ELR (cell line): ENCODE measurements at regions not wholly inside any gene's neighbourhood (a gene's known extent, or its start where the extent isn't known, plus 50 kb on each side); places are given as distances from the start of the nearest gene placed in this dataset.
"Not testable (repeated sequence)": the region's sequence is repeated elsewhere in the genome, so short reads cannot be mapped to it uniquely, and the experiment has no call there.

Source experiments
- DNase-seq: peaks from one replicate; pipeline ENCODE4 v3.0.0-alpha.2; 2015; ENCODE audit warnings: low read depth

GRCh38 chr22:49457946-49458707, 369.5 kb downstream of the BRD1 start:
- DNase-seq = no peak

DNA sequence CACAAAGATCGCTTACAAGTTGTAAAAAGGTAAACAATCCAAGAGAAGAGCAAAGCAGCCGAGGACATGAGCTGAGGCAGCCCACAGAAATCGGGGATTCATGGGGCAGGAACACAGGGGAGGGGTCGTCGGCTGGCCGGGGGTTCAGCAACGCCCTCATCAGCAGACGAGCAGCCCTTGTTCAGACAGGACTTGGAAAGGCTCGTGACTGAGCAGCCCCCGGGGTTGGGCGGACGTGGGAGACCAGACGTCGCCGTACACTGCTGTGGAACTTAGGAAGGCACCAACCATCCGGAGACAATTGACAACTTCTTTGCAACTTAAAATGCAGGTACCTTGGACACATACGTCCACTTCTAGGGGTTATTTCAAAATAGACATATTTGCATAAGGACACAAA, 370.5 kb downstream of the BRD1 start:
- no peak for DNase-seq

DNA sequence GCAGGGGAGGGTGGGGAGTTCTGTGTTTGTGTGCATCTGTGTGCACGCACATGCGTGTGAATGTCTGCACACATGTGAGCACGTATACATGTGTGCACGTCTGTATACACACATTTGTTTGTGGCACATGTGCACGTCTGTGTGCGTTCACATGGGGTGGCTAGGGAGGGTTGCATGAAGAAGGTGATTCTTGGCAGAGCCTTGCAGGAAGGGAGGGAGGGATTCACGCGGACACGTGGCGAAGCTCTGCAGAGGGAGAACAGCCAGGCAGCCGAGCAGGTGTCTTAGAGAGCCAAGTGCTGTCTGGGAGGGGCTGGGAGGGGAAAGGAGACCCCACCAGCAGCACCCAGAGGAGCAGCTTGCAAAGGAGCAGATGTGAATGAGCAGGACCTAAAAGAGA, 372.1 kb downstream of the BRD1 start:
- DNase-seq = no peak

GRCh38 chr22:49454726-49455125, 372.9 kb downstream of the BRD1 start:
- DNase-seq = no peak

- no peak for DNase-seq
Observed at GRCh38 chr22:49453771-49454170, 373.9 kb downstream of the BRD1 start.

DNA sequence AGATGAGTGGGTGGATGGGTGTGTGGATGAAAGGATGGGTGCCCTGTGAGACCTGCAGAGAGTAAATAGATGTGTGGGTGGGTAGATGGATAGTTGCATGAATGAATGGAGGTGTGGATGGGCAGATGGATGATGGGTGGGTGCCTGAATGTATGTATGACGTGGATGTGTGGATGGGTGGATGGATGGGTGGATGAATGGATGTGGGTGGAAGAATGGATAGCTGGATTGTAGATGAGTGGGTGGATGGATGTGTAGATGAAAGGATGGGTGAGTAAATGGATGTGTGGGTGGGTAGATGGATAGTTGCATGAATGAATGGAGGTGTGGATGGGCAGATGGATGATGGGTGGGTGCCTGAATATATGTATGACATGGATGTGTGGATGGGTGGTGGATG, 374.7 kb downstream of the BRD1 start:
- not testable (repeated sequence) for DNase-seq

DNA sequence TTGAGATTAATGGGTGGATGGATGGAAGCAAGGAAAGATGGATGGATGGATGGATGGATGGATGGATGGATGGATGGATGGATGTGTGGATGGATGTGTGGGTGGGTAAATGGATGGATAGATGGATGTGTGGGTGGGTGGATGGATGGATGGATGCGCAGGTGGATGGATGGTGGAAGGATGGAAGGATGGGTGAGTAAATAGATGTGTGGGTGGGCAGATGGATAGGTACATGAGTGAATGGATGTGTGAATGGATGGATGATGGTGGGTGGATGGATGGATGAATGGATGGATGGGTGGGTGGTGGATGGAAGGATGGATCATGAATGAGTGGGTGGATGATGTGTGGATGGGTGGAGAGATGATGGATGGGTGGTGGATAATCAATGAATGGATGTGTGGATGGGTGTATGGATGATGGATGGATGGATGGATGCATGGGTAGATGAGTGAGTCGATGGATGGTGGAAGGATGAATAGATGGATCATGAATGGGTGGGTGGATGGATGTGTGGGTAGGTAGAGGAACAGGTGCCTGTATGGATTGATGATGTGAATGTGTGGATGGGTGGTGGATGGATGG, 375.2 kb downstream of the BRD1 start:
- DNase-seq = no peak

GRCh38 chr22:49451070-49451840, 376.4 kb downstream of the BRD1 start:
- DNase-seq = no peak

GRCh38 chr22:49450498-49450897, 377.2 kb downstream of the BRD1 start:
- DNase-seq = no peak

DNA sequence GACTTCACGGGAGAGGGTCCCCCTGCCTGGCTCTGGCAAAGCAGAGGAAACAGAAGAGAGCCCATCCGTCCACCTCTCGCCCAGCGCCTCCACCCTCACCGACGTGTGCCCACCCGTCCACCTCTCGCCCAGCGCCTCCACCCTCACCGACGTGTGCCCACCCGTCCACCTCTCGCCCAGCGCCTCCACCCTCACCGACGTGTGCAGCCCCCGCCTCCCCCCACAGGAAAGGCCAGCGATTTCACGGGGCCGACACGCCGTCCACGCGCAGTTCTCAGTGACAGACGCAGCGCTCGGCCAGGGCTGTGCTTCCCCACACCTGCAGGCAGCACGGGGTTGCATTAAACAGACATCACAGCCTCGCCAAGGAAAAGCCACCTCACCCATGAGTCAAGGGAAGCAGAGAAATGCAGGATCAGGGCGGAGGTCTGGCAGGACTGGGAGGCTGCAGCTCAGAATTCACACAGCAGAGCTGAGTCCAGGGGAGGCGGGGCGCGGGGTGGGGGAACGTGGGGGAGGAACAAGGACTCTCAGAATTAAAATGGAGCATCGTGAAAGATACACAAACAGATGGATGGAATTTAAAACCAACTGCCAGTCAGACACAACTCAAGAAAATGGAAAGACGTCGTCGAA, 377.7 kb downstream of the BRD1 start:
- DNase-seq = no peak

DNA sequence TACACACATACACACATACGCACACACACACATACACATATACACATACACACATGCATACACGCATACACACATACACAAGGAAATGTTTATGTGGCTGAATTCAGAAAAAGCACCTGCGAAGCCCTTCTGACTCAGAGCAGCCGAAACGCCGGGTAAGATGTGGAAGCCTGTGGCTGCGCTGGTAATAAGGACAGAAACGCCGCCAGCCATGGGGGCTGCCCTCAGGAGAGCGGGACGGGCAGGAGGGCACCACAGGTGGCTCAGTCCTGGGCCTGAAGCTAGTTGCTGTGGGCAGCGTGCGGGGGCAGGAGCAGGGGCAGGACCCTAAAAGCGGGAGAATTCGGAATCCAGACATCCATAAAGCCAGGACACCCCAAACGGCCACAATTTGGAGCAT, 378.3 kb downstream of the BRD1 start:
- DNase-seq = no peak

DNA sequence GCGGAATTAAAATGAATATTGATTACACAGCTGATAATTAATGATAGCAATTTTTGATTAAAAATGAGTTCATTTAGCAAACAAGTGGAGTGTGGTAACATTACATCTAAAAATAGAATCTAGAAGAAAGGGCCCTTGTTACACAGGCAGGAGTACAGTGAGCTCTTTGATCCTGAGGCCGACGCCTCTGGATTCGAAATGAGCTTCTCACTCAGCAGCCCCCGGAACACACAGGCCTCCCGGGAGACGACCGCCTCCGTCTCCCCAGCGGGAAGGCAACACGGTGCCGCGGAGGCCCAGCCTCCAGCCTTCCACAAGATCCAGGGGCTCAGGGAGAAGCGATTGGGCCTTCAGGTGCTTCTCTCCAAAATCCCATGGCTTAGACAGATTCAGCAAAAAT, 379.1 kb downstream of the BRD1 start:
- no peak for DNase-seq

- DNase-seq = no peak
Observed at GRCh38 chr22:49447837-49448236, 379.8 kb downstream of the BRD1 start.

DNA sequence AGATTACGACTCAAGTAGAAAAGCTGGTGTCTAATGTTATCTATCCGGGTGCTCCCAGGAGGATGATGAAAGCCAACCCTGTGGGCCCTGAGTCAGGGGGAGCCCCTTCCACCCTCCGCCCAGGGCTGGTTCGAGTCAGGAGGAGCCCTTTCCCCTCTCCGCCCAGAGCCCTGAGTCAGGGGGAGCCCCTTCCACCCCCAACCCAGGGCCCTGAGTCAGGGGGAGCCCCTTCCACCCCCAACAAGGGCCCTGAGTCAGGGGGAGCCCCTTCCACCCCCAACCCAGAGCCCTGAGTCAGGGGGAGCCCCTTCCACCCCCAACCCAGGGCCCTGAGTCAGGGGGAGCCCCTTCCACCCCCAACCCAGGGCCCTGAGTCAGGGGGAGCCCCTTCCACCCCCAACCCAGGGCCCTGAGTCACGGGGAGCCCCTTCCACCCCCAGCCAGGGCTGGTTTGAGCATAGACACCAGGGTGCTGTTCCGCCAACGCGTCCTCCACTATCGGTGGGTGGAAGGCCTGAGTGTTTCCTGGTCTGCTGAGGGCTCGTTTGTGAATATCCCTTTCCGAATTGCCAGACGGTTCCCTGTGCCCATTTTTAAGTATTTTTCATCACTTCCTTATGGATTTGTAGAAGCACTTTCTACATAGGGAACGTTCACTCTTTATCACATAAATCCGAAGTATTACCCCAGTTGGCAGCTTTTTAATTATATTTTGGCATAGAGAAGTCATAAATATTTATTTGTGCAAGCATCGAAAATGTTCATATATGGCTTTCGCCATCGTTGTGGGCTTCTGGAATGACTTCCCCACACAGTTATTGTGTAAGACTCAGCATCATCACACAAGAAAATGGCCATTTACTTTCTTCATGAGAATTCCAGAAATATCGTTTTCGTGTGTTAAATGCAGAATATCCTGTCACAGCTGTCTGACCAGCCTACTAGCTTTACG, 380.6 kb downstream of the BRD1 start:
- no peak for DNase-seq

DNA sequence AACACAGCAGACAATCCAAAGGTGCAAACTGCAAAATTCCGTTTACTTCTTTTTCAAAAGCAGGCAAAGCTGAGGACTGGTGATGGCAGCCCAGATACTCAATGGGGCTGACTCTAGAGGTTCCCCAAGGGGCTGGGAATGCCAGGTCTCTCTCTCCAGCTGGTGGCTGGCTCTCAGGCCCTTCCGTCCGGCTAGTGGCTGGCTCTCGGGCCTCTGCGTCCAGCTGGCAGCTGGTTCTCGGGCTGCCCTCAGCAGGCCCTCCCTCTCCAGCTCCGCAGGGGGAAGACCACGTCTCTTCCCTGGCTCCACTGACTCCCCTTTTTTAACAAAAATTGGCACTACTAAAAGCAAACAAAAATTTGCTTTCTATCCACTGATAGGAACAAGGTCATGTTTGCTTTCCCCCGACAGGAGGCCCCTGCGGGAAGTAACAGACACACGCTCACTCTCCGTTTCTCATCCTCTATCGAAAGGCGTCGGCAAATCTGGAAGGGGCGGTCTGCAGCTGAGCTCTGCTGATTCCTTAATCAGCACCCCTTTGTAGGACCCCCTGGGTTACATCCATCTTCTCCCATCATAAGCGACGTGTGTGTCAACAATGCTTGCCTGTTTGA, 381.4 kb downstream of the BRD1 start:
- no peak for DNase-seq

- DNase-seq = no peak
Observed at GRCh38 chr22:49444781-49445180, 382.9 kb downstream of the BRD1 start.

- DNase-seq = no peak
Observed at GRCh38 chr22:49440931-49441330, 386.7 kb downstream of the BRD1 start.

DNA sequence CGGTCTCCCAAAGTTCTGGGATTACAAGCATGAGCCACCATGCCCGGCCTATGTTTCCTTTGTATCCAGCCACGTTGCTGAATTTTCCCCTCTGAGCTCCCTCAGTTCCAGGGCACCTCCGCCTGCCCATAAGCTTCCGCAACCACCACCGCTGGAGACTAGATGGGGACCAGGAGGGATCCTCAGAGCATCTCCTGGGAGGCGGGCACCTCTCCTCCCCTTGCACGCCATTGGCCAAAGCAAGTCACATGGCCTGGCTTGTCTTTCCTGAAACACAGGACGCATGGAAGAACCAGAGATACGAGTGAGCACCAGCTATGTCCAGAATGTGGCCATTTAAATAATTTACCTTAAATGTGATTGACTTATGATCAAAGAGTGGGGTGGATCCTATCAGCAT, 388.3 kb downstream of the BRD1 start:
- DNase-seq = no peak

DNA sequence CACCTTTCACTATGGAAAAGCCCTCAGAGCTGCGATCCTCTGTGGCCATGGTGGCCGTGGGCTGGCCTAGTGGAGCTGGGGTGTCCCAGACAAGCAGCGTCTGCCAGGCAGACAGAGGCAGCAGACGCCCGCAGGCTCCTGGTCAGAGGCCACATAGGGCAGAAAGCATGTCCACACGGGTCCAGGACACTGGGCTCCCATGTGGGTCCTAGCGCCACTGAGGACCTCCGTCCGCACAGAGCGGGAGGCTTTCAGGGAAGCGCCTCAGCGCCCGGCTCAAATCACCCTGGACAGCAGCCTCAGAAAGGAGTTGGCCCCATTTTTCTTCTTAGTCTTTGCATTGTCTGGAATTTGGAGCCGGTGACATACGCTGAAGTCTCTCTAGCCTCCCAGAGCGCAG, 389.7 kb downstream of the BRD1 start:
- no peak for DNase-seq

- DNase-seq = no peak
Observed at GRCh38 chr22:49437356-49437755, 390.3 kb downstream of the BRD1 start.

- DNase-seq = no peak
Observed at GRCh38 chr22:49436056-49436455, 391.6 kb downstream of the BRD1 start.
